SK-N-SH treated with all-trans-retinoic acid at 6 μM for 48 hours (cell line): ENCODE measurements at regions not wholly inside any gene's neighbourhood (a gene's known extent, or its start where the extent isn't known, plus 50 kb on each side); places are given as distances from the start of the nearest gene placed in this dataset.
"Not testable (repeated sequence)": the region's sequence is repeated elsewhere in the genome, so short reads cannot be mapped to it uniquely, and the experiment has no call there.

Experiments used
- ATAC-seq: fragments of 200-7000 bp; cut with Tn5 transposase; 3 replicates; pipeline ENCODE4 v1.9.1; 2020; ENCODE audit warnings: mild to moderate bottlenecking, moderate library complexity
- ARNTL ChIP-seq: fragments of 450-650 bp; formaldehyde crosslinking; IDR thresholded peaks from 2 replicates; pipeline ENCODE4 v1.5.0; 2020; ENCODE audit warnings: low read depth, mild to moderate bottlenecking, moderate library complexity, borderline replicate concordance
- BACH2 ChIP-seq: fragments of 250-450 bp; sonication (Bioruptor Pico); IDR thresholded peaks from 2 replicates; pipeline ENCODE4 v1.9.0; 2021; ENCODE audit warnings: mild to moderate bottlenecking, borderline replicate concordance
- CSDC2 ChIP-seq: fragments of 250-450 bp; sonication (Bioruptor Pico); IDR thresholded peaks from 2 replicates; pipeline ENCODE4 v1.5.0; 2020; ENCODE audit warnings: mild to moderate bottlenecking, moderate library complexity
- ESRRG ChIP-seq: fragments of 250-450 bp; sonication (Bioruptor Pico); IDR thresholded peaks from 2 replicates; pipeline ENCODE4 v1.6.1; 2021; ENCODE audit warnings: mild to moderate bottlenecking
- GLIS3 ChIP-seq: fragments of 250-450 bp; sonication (Bioruptor Pico); IDR thresholded peaks from 2 replicates; pipeline ENCODE4 v1.5.0; 2020; ENCODE audit warnings: mild to moderate bottlenecking, moderate library complexity
- ISL1 ChIP-seq: fragments of 250-450 bp; sonication (Bioruptor Pico); IDR thresholded peaks from 2 replicates; pipeline ENCODE4 v2.1.2; 2022; ENCODE audit warnings: mild to moderate bottlenecking, moderate library complexity
- OSR1 ChIP-seq: fragments of 250-450 bp; sonication (Bioruptor Pico); IDR thresholded peaks from 2 replicates; pipeline ENCODE4 v1.8.0; 2022; ENCODE audit warnings: moderate library complexity, mild to moderate bottlenecking, inconsistent platforms
- PPARA ChIP-seq: fragments of 250-450 bp; sonication (Bioruptor Pico); IDR thresholded peaks from 2 replicates; pipeline ENCODE4 v1.5.0; 2020; ENCODE audit warnings: mild to moderate bottlenecking, borderline replicate concordance
- RARB ChIP-seq: fragments of 250-450 bp; sonication (Bioruptor Pico); IDR thresholded peaks from 2 replicates; pipeline ENCODE4 v1.8.0; 2021; ENCODE audit warnings: mild to moderate bottlenecking, moderate library complexity
- SNAI2 ChIP-seq: fragments of 250-450 bp; sonication (Bioruptor Pico); IDR thresholded peaks from 2 replicates; pipeline ENCODE4 v1.5.0; 2020; ENCODE audit warnings: mild to moderate bottlenecking, moderate library complexity
- TCF4 ChIP-seq: fragments of 250-450 bp; sonication (Bioruptor Pico); IDR thresholded peaks from 2 replicates; pipeline ENCODE4 v1.8.0; 2021; ENCODE audit warnings: mild to moderate bottlenecking, moderate library complexity, borderline replicate concordance
- TOX ChIP-seq: fragments of 250-450 bp; sonication (Bioruptor Pico); IDR thresholded peaks from 2 replicates; pipeline ENCODE4 v1.8.0; 2021; ENCODE audit warnings: mild to moderate bottlenecking, moderate library complexity, borderline replicate concordance
- ZFP3 ChIP-seq: fragments of 250-450 bp; sonication (Bioruptor Pico); IDR thresholded peaks from 2 replicates; pipeline ENCODE4 v1.5.0; 2020; ENCODE audit warnings: mild to moderate bottlenecking, moderate library complexity
- ZNF565 ChIP-seq: fragments of 450-650 bp; formaldehyde crosslinking; conservative IDR thresholded peaks from 2 replicates; pipeline ENCODE4 v1.5.0; 2020; ENCODE audit warnings: low read depth, mild to moderate bottlenecking, moderate library complexity
- ZNF70 ChIP-seq: fragments of 450-650 bp; formaldehyde crosslinking; IDR thresholded peaks from 2 replicates; pipeline ENCODE4 v1.5.0; 2020; ENCODE audit warnings: mild to moderate bottlenecking, moderate library complexity
- ZNF8 ChIP-seq: fragments of 450-650 bp; formaldehyde crosslinking; IDR thresholded peaks from 2 replicates; pipeline ENCODE4 v1.5.0; 2020; ENCODE audit warnings: mild to moderate bottlenecking, moderate library complexity
- TF ChIP-seq, protein P1 (sequence below): fragments of 250-450 bp; sonication (Bioruptor Pico); IDR thresholded peaks from 2 replicates; pipeline ENCODE4 v1.8.0; 2021; ENCODE audit warnings: low read depth, mild to moderate bottlenecking, moderate library complexity, borderline replicate concordance
- TF ChIP-seq, protein P2 (sequence below): fragments of 250-450 bp; sonication (Bioruptor Pico); IDR thresholded peaks from 2 replicates; pipeline ENCODE4 v1.5.1; 2020; ENCODE audit warnings: low read depth, mild to moderate bottlenecking, moderate library complexity
- TF ChIP-seq, protein P3 (sequence below): fragments of 250-450 bp; sonication (Bioruptor Pico); IDR thresholded peaks from 2 replicates; pipeline ENCODE4 v1.5.0; 2020; ENCODE audit warnings: mild to moderate bottlenecking, moderate library complexity

DNA sequence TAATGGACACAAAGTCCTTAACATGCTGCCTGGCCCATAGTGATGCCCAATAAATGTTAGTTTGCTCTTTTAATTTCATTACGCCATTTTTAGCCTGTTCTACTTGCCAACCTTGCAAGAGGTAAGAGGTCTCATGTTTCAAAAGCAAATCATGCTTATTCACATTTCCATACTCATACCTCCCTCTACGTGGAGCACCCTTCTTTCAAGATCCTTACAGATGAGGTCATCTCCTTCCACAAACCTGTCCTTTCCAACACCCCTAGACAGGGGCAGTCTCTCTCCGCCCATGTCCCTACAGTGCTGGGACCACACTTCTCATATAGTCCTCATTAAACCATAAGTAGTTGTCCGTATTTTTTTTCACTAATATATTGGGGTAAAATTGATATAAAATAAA, 271.3 kb downstream of the FGFR2 start:
- no peak for TF ChIP-seq ISL1
- ATAC-seq: no peak

DNA sequence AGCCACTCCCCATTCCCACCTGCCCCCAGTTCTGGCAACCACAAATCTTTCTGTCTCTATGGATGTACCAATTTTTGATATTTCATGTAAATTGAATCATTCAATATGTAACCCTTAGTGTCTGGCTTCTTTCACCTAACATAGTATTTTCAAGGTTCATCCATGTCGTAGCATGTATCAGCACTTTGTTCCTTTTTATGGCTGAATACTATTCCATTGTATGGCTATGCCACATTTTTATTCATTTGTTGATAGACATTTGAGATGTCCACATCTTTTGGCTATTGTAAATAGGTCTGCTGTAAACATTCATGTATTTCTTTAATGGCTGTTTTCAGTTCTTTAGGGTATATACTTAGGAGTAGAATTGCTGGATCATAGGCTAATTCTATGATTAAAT, 270.5 kb downstream of the FGFR2 start:
- TF ChIP-seq CSDC2 (CRISPR knock-in tag): no peak
- TF ChIP-seq ZNF8 (CRISPR knock-in tag): peak; percentile 24; the same call in 1 of the 2 replicates
- ATAC-seq: no peak

DNA sequence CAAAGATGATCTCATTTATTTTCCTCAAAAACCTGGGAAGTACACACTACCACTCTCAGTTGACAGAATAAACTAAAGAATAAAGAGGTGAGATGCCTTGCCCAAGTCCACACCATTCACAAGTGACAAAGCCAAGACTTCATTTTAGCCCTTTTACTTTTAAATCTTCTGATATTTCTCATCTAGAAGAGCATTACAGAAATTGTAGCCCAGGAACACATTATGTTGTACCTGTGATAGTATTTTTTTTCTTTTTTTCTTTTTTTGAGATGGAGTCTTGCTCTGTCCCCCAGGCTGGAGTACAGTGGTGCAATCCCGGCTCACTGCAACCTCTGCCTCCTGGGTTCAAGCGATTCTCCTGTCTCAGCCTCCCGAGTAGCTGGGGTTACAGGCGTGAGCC, 268.6 kb downstream of the FGFR2 start:
- ATAC-seq: not testable (repeated sequence)

DNA sequence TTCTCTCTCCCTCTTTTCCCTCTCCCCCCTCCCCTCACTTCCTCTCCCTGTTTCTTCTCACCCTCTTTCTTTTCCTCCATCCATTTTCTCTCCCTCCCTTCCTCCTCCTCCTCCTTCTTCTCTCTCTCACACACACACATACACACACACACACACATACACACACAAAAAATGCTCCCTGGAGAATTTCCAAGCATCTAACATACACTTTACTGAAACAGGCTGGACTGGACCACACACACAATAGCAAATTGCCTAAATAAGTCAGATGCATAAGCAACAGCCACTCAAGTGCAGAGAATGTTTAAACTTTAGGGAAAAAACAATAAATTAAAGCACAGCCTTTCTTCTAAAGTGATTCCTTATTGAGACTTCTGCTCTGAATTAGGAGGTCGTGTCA, 267.7 kb downstream of the FGFR2 start:
- TF ChIP-seq ESRRG (CRISPR knock-in tag) (no peak), TCF4 (no peak), PPARA (no peak), ZNF70 (CRISPR knock-in tag) (no peak), CSDC2 (CRISPR knock-in tag) (no peak), GLIS3 (CRISPR knock-in tag) (no peak), ZNF565 (CRISPR knock-in tag) (no peak), ARNTL (CRISPR knock-in tag) (no peak), RARB (no peak), TOX (CRISPR knock-in tag) (no peak)
- TF ChIP-seq, protein P1, sequence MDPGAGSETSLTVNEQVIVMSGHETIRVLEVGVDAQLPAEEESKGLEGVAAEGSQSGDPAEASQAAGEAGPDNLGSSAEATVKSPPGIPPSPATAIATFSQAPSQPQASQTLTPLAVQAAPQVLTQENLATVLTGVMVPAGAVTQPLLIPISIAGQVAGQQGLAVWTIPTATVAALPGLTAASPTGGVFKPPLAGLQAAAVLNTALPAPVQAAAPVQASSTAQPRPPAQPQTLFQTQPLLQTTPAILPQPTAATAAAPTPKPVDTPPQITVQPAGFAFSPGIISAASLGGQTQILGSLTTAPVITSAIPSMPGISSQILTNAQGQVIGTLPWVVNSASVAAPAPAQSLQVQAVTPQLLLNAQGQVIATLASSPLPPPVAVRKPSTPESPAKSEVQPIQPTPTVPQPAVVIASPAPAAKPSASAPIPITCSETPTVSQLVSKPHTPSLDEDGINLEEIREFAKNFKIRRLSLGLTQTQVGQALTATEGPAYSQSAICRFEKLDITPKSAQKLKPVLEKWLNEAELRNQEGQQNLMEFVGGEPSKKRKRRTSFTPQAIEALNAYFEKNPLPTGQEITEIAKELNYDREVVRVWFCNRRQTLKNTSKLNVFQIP (CRISPR knock-in tag): no peak
- TF ChIP-seq, protein P2, sequence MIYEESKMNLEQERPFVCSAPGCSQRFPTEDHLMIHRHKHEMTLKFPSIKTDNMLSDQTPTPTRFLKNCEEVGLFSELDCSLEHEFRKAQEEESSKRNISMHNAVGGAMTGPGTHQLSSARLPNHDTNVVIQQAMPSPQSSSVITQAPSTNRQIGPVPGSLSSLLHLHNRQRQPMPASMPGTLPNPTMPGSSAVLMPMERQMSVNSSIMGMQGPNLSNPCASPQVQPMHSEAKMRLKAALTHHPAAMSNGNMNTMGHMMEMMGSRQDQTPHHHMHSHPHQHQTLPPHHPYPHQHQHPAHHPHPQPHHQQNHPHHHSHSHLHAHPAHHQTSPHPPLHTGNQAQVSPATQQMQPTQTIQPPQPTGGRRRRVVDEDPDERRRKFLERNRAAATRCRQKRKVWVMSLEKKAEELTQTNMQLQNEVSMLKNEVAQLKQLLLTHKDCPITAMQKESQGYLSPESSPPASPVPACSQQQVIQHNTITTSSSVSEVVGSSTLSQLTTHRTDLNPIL (CRISPR knock-in tag): no peak
- no peak for ATAC-seq

DNA sequence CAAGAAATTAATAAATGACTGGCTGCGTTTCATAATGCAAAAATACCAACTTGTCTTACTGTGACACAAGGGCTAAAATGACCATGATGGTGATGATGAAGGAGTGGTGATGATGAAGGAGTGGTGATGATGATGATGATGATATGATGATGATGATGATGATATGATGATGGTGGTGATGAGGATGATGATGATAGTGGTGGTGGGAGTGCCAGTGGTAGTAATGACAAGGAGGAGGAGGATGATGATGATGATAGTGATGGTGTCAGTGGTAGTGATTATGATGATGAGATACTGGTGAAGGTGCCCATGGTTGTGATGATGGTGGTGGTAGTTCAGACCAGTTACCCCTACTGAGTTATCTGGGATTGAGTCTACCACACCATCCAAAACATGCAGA, 265.9 kb downstream of the FGFR2 start:
- no peak for ATAC-seq
- TF ChIP-seq, protein P3, sequence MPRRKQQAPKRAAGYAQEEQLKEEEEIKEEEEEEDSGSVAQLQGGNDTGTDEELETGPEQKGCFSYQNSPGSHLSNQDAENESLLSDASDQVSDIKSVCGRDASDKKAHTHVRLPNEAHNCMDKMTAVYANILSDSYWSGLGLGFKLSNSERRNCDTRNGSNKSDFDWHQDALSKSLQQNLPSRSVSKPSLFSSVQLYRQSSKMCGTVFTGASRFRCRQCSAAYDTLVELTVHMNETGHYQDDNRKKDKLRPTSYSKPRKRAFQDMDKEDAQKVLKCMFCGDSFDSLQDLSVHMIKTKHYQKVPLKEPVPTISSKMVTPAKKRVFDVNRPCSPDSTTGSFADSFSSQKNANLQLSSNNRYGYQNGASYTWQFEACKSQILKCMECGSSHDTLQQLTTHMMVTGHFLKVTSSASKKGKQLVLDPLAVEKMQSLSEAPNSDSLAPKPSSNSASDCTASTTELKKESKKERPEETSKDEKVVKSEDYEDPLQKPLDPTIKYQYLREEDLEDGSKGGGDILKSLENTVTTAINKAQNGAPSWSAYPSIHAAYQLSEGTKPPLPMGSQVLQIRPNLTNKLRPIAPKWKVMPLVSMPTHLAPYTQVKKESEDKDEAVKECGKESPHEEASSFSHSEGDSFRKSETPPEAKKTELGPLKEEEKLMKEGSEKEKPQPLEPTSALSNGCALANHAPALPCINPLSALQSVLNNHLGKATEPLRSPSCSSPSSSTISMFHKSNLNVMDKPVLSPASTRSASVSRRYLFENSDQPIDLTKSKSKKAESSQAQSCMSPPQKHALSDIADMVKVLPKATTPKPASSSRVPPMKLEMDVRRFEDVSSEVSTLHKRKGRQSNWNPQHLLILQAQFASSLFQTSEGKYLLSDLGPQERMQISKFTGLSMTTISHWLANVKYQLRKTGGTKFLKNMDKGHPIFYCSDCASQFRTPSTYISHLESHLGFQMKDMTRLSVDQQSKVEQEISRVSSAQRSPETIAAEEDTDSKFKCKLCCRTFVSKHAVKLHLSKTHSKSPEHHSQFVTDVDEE (CRISPR knock-in tag): no peak
- TF ChIP-seq SNAI2: no peak
- TF ChIP-seq CSDC2 (CRISPR knock-in tag): no peak
- no peak for TF ChIP-seq RARB
- TF ChIP-seq, protein P2 (CRISPR knock-in tag): no peak
- no peak for TF ChIP-seq ZNF565 (CRISPR knock-in tag)
- TF ChIP-seq OSR1 (CRISPR knock-in tag): no peak
- no peak for TF ChIP-seq ZNF8 (CRISPR knock-in tag)
- no peak for TF ChIP-seq ZFP3 (CRISPR knock-in tag)
- TF ChIP-seq, protein P1 (CRISPR knock-in tag): no peak
- TF ChIP-seq BACH2 (CRISPR knock-in tag): no peak
- no peak for TF ChIP-seq TCF4
- TF ChIP-seq TOX (CRISPR knock-in tag): no peak
- TF ChIP-seq ESRRG (CRISPR knock-in tag): no peak
- no peak for TF ChIP-seq PPARA
